ENCODE measurements at regions not wholly inside any gene's neighbourhood (a gene's known extent, or its start where the extent isn't known, plus 50 kb on each side); places are given as distances from the start of the nearest gene placed in this dataset.

GRCh38 chr16:9360075-9360474 is 268.6 kb downstream of the HAPSTR1 start:
- TF ChIP-seq CTCF (conservative IDR thresholded peaks at IDR 0.05; ENCODE audit: low read depth, low read length), result no peak
- TF ChIP-seq EZH2 (IDR thresholded peaks at IDR 0.05; ENCODE audit: borderline replicate concordance, low read depth, low read length, poor library complexity, severe bottlenecking), result no peak
